ENCODE measurements at regions not wholly inside any gene's neighbourhood (a gene's known extent, or its start where the extent isn't known, plus 50 kb on each side); places are given as distances from the start of the nearest gene placed in this dataset.
"Not testable (repeated sequence)": the region's sequence is repeated elsewhere in the genome, so short reads cannot be mapped to it uniquely, and the experiment has no call there.

DNA sequence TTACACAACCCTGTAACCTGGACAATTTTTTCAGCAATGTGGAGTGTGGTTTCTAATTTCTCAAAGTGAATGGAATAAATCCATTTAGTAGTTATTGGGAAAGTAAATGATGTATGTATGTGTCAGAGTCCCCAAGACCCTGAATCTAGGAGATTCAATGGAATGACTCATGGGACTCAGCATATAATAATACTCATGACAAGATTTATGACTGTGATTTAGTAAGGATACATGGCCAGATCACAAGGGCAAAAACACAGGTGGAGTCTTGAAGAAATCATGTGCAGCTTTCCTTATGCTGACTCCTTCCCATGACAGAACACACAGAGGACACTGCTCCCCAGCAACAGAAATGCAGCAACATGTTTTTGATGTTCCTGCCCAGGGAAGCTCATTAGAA is 1877.7 kb upstream of the LRRTM1 start:
- ATAC-seq (no peak), DNase-seq (ENCODE audit: low read depth, low spot score) (no peak)
- Histone ChIP-seq H3K4me1 (ENCODE audit: control insufficient read depth, insufficient read depth, low read length) (no peaks in the 10 kb centered on the region), H3K27ac (ENCODE audit: low read length) (no peak overlapping the region), H3K4me3 (ENCODE audit: low read depth in 2 of 2, low read length in 2 of 2) (no peak overlapping the region), H3K9me3 (ENCODE audit: control insufficient read depth, insufficient read depth, low read depth, low read length) (no peaks in the 10 kb centered on the region), H3K27me3 (ENCODE audit: control insufficient read depth, insufficient read depth, low read length) (no peaks in the 10 kb centered on the region), H3K36me3 (ENCODE audit: control insufficient read depth, insufficient read depth, low read length) (no peaks in the 10 kb centered on the region)
- ChIA-PET CTCF (no interaction called here), POLR2A (no interaction called here)
- TF ChIP-seq SIN3A (IDR thresholded peaks at IDR 0.05; ENCODE audit: borderline replicate concordance, insufficient read depth, low read depth, low read length) (no peak), POLR2AphosphoS5 (IDR thresholded peaks at IDR 0.05; ENCODE audit: low read depth, low read length) (no peak)
- in situ Hi-C loops (cut with HindIII; ENCODE audit: low pct_unique_long_range_greater_than_20kb, low sequenced_read_pairs), result no loop called here
- no TSS peak for BruUV-seq (replicated peaks)
- intact Hi-C loops (cut with micrococcal nuclease; ENCODE audit: unreplicated experiment), result no loop called here

DNA sequence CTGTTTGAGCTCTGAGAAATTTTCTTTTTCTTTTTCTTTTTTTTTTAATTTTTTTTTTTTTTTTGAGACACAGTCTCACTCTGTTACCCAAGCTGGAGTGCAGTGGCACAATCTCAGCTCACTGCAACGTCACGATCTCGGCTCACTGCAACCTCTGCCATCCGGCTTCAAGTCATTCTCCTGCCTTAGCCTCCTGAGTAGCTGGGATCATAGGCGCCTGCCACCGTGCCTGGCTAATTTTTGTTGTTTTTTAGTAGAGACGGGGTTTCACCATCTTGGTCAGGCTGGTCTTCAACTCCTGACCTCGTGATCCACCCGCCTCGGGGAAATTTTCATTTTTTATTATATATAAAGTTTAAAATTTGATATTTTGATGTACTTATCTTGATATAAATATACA is 1870.7 kb upstream of the LRRTM1 start:
- intact Hi-C loops (cut with micrococcal nuclease; ENCODE audit: unreplicated experiment); H3K36me3 ChIP-seq (ENCODE audit: control insufficient read depth, insufficient read depth, low read length); ATAC-seq; H3K4me1 ChIP-seq (ENCODE audit: control insufficient read depth, insufficient read depth, low read length); H3K4me3 ChIP-seq (ENCODE audit: low read depth in 2 of 2, low read length in 2 of 2); H3K9me3 ChIP-seq (ENCODE audit: control insufficient read depth, insufficient read depth, low read depth, low read length); in situ Hi-C loops (cut with HindIII; ENCODE audit: low pct_unique_long_range_greater_than_20kb, low sequenced_read_pairs); H3K27ac ChIP-seq (ENCODE audit: low read length); POLR2A ChIA-PET; BruUV-seq (replicated peaks); H3K27me3 ChIP-seq (ENCODE audit: control insufficient read depth, insufficient read depth, low read length); CTCF ChIA-PET; DNase-seq (ENCODE audit: low read depth, low spot score): not testable (repeated sequence)

DNA sequence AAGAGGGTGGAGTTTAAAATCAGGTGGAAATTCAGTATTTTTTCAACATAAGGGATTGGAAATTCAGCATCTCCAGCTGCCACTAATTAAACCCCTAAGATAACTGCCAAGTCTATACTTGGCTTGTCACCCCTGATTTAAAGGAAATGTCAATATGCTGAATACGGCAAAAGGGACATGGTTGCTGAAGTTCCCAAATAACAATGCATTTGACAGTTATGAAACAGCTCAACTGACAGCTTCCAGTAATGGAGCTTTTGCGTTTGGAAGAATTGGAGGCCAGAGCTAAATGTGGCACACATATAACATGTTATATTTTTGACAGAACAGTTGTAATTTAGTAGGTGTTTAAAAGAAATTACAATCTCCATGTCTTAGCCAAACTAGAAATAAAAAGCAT is 1867.9 kb upstream of the LRRTM1 start:
- DNase-seq (ENCODE audit: low read depth, low spot score) (no peak), ATAC-seq (no peak)
- in situ Hi-C loops (cut with HindIII; ENCODE audit: low pct_unique_long_range_greater_than_20kb, low sequenced_read_pairs) (no loop called here), intact Hi-C loops (cut with micrococcal nuclease; ENCODE audit: unreplicated experiment) (no loop called here)
- Histone ChIP-seq H3K27me3 (ENCODE audit: control insufficient read depth, insufficient read depth, low read length) (no peaks in the 10 kb centered on the region), H3K4me3 (ENCODE audit: low read depth in 2 of 2, low read length in 2 of 2) (no peak overlapping the region), H3K36me3 (ENCODE audit: control insufficient read depth, insufficient read depth, low read length) (no peaks in the 10 kb centered on the region), H3K4me1 (ENCODE audit: control insufficient read depth, insufficient read depth, low read length) (no peaks in the 10 kb centered on the region), H3K9me3 (ENCODE audit: control insufficient read depth, insufficient read depth, low read depth, low read length) (no peaks in the 10 kb centered on the region), H3K27ac (ENCODE audit: low read length) (no peak overlapping the region)
- ChIA-PET POLR2A (no interaction called here), CTCF (no interaction called here)
- TF ChIP-seq TCF7L2 (IDR thresholded peaks at IDR 0.05; ENCODE audit: low read depth, low read length) (no peak), SIN3A (IDR thresholded peaks at IDR 0.05; ENCODE audit: borderline replicate concordance, insufficient read depth, low read depth, low read length) (no peak), POLR2AphosphoS5 (IDR thresholded peaks at IDR 0.05; ENCODE audit: low read depth, low read length) (no peak)
- TF ChIP-seq, protein P1, sequence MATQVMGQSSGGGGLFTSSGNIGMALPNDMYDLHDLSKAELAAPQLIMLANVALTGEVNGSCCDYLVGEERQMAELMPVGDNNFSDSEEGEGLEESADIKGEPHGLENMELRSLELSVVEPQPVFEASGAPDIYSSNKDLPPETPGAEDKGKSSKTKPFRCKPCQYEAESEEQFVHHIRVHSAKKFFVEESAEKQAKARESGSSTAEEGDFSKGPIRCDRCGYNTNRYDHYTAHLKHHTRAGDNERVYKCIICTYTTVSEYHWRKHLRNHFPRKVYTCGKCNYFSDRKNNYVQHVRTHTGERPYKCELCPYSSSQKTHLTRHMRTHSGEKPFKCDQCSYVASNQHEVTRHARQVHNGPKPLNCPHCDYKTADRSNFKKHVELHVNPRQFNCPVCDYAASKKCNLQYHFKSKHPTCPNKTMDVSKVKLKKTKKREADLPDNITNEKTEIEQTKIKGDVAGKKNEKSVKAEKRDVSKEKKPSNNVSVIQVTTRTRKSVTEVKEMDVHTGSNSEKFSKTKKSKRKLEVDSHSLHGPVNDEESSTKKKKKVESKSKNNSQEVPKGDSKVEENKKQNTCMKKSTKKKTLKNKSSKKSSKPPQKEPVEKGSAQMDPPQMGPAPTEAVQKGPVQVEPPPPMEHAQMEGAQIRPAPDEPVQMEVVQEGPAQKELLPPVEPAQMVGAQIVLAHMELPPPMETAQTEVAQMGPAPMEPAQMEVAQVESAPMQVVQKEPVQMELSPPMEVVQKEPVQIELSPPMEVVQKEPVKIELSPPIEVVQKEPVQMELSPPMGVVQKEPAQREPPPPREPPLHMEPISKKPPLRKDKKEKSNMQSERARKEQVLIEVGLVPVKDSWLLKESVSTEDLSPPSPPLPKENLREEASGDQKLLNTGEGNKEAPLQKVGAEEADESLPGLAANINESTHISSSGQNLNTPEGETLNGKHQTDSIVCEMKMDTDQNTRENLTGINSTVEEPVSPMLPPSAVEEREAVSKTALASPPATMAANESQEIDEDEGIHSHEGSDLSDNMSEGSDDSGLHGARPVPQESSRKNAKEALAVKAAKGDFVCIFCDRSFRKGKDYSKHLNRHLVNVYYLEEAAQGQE (IDR thresholded peaks at IDR 0.05; ENCODE audit: insufficient read depth in 1 of 2, low read depth in 2 of 2, low read length in 1 of 2), result no peak
- TF ChIP-seq, protein P2, sequence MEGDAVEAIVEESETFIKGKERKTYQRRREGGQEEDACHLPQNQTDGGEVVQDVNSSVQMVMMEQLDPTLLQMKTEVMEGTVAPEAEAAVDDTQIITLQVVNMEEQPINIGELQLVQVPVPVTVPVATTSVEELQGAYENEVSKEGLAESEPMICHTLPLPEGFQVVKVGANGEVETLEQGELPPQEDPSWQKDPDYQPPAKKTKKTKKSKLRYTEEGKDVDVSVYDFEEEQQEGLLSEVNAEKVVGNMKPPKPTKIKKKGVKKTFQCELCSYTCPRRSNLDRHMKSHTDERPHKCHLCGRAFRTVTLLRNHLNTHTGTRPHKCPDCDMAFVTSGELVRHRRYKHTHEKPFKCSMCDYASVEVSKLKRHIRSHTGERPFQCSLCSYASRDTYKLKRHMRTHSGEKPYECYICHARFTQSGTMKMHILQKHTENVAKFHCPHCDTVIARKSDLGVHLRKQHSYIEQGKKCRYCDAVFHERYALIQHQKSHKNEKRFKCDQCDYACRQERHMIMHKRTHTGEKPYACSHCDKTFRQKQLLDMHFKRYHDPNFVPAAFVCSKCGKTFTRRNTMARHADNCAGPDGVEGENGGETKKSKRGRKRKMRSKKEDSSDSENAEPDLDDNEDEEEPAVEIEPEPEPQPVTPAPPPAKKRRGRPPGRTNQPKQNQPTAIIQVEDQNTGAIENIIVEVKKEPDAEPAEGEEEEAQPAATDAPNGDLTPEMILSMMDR (IDR thresholded peaks at IDR 0.05), result no peak
- no TSS peak for BruUV-seq (replicated peaks)

Data from Panc1 (cell line).